GM12891 (cell line): ENCODE measurements at regions not wholly inside any gene's neighbourhood (a gene's known extent, or its start where the extent isn't known, plus 50 kb on each side); places are given as distances from the start of the nearest gene placed in this dataset.

Experiments
- POLR2AphosphoS5 ChIP-seq: IDR thresholded peaks from 2 replicates; pipeline ENCODE4 v1.6.1; 2011; ENCODE audit warnings: low read depth, low read length, control low read depth
- TAF1 ChIP-seq: IDR thresholded peaks from 2 replicates; pipeline ENCODE4 v1.6.1; 2011; ENCODE audit warnings: low read depth, low read length, control low read depth

- no peak for TF ChIP-seq POLR2AphosphoS5
- TF ChIP-seq TAF1, result no peak
These were observed 298.8 kb upstream of the IRX4 start for GRCh38 chr5:2181557-2181956.
